Mesendoderm (in vitro differentiated cells): ENCODE measurements at regions not wholly inside any gene's neighbourhood (a gene's known extent, or its start where the extent isn't known, plus 50 kb on each side); places are given as distances from the start of the nearest gene placed in this dataset.

ENCODE experiments used
- DNase-seq: peaks from one replicate; pipeline ENCODE4 v3.0.0; 2013
- H2AK5ac ChIP-seq: 2 replicates; pipeline ENCODE4 v1.6.1; 2013; ENCODE audit warnings: low read length, inconsistent platforms
- H2BK120ac ChIP-seq: 2 replicates; pipeline ENCODE4 v1.6.1; 2013; ENCODE audit warnings: low read depth, mild to moderate bottlenecking, low read length, moderate library complexity, mixed read lengths
- H2BK15ac ChIP-seq: replicated peaks from 2 replicates; pipeline ENCODE4 v1.6.1; 2013; ENCODE audit warnings: low read depth, mild to moderate bottlenecking, moderate library complexity
- H2BK5ac ChIP-seq: 2 replicates; pipeline ENCODE4 v1.6.1; 2013; ENCODE audit warnings: low read length, inconsistent platforms
- H3K18ac ChIP-seq: 2 replicates; pipeline ENCODE4 v1.6.1; 2013; ENCODE audit warnings: mild to moderate bottlenecking, low read length, mixed read lengths
- H3K23ac ChIP-seq: one replicate; pipeline ENCODE4 v1.6.1; 2013; ENCODE audit warnings: low read length
- H3K27ac ChIP-seq: 2 replicates; pipeline ENCODE4 v1.5.1; 2013; ENCODE audit warnings: low read depth, mild to moderate bottlenecking, inconsistent platforms, low read length, moderate library complexity
- H3K27me3 ChIP-seq: 2 replicates; pipeline ENCODE4 v1.6.1; 2013; ENCODE audit warnings: low read length, control low read depth, mild to moderate bottlenecking, inconsistent platforms; ENCODE audit not compliant: insufficient read depth, poor library complexity
- H3K36me3 ChIP-seq: 2 replicates; pipeline ENCODE4 v1.6.1; 2013; ENCODE audit warnings: low read length, inconsistent platforms; ENCODE audit not compliant: control insufficient read depth, insufficient read depth
- H3K4ac ChIP-seq: one replicate; pipeline ENCODE4 v1.6.1; 2013; ENCODE audit warnings: low read depth, mild to moderate bottlenecking, low read length, moderate library complexity
- H3K4me1 ChIP-seq: 2 replicates; pipeline ENCODE4 v1.6.1; 2013; ENCODE audit warnings: low read depth, low read length, inconsistent platforms; ENCODE audit not compliant: control insufficient read depth
- H3K4me2 ChIP-seq: 2 replicates; pipeline ENCODE4 v1.6.1; 2013; ENCODE audit warnings: low read length
- H3K4me3 ChIP-seq: 2 replicates; pipeline ENCODE4 v1.5.1; 2013; ENCODE audit warnings: mild to moderate bottlenecking, low read length
- H3K56ac ChIP-seq: one replicate; pipeline ENCODE4 v1.6.1; 2013; ENCODE audit warnings: low read length
- H3K79me1 ChIP-seq: 2 replicates; pipeline ENCODE4 v1.6.1; 2013; ENCODE audit warnings: low read length, inconsistent platforms
- H3K79me2 ChIP-seq: 2 replicates; pipeline ENCODE4 v1.6.1; 2013; ENCODE audit warnings: mild to moderate bottlenecking, low read length; ENCODE audit not compliant: control insufficient read depth, insufficient read depth
- H3K9ac ChIP-seq: 2 replicates; pipeline ENCODE4 v1.6.1; 2013; ENCODE audit warnings: low read length, inconsistent platforms
- H4K5ac ChIP-seq: one replicate; pipeline ENCODE4 v1.6.1; 2013; ENCODE audit warnings: low read length
- H4K8ac ChIP-seq: one replicate; pipeline ENCODE4 v1.6.1; 2013; ENCODE audit warnings: low read depth, mild to moderate bottlenecking, control low read depth, low read length, moderate library complexity
- WGBS: extraction: QIAGEN DNeasy Blood & Tissue Kit; methylation state at CpG from one replicate; pipeline ENCODE4 v1.1.7; 2013; ENCODE audit warnings: low lambda C conversion rate, missing lambda C conversion rate; ENCODE audit not compliant: insufficient coverage; ENCODE audit errors: extremely low coverage; 5-methylcytosine and 5-hydroxymethylcytosine counted together

GRCh38 chr13:90866006-90866405 is 481.5 kb upstream of the MIR17HG start:
- no peaks in the 10 kb centered on the region for H3K79me2 ChIP-seq
- no peak overlapping the region for H3K27ac ChIP-seq
- no peak overlapping the region for H3K4ac ChIP-seq
- no peak overlapping the region for H3K4me2 ChIP-seq
- no peaks in the 10 kb centered on the region for H3K27me3 ChIP-seq
- H3K9ac ChIP-seq: no peak overlapping the region
- H3K56ac ChIP-seq: no peak overlapping the region
- DNase-seq: no peak
- H3K4me1 ChIP-seq: no peaks in the 10 kb centered on the region
- H4K5ac ChIP-seq: no peak overlapping the region
- H2BK120ac ChIP-seq: no peak overlapping the region
- no peak overlapping the region for H3K23ac ChIP-seq
- H2BK5ac ChIP-seq: no peak overlapping the region
- no peak overlapping the region for H4K8ac ChIP-seq
- no peaks in the 10 kb centered on the region for H3K36me3 ChIP-seq
- no peak overlapping the region for H2AK5ac ChIP-seq
- H2BK15ac ChIP-seq: peak overlapping the region; percentile 64
- no peak overlapping the region for H3K4me3 ChIP-seq
- no peak overlapping the region for H3K18ac ChIP-seq
- H3K79me1 ChIP-seq: no peaks in the 10 kb centered on the region
- WGBS: no CpG with 5 or more reads among the region's 2 CpGs

GRCh38 chr13:90867336-90867683 is 480.2 kb upstream of the MIR17HG start:
- Histone ChIP-seq H3K9ac (no peak overlapping the region), H3K56ac (no peak overlapping the region), H3K79me2 (no peaks in the 10 kb centered on the region), H2BK120ac (no peak overlapping the region), H2BK5ac (no peak overlapping the region), H3K27ac (no peak overlapping the region), H3K4me1 (no peaks in the 10 kb centered on the region), H3K4me3 (no peak overlapping the region), H3K27me3 (no peaks in the 10 kb centered on the region), H3K4ac (no peak overlapping the region), H3K36me3 (no peaks in the 10 kb centered on the region), H2AK5ac (no peak overlapping the region), H3K4me2 (no peak overlapping the region), H4K8ac (no peak overlapping the region), H3K79me1 (no peaks in the 10 kb centered on the region), H4K5ac (no peak overlapping the region), H3K23ac (no peak overlapping the region), H2BK15ac (no peak overlapping the region), H3K18ac (no peak overlapping the region)
- WGBS: no CpG with 5 or more reads among the region's 4 CpGs
- DNase-seq: peak; percentile 87

DNA sequence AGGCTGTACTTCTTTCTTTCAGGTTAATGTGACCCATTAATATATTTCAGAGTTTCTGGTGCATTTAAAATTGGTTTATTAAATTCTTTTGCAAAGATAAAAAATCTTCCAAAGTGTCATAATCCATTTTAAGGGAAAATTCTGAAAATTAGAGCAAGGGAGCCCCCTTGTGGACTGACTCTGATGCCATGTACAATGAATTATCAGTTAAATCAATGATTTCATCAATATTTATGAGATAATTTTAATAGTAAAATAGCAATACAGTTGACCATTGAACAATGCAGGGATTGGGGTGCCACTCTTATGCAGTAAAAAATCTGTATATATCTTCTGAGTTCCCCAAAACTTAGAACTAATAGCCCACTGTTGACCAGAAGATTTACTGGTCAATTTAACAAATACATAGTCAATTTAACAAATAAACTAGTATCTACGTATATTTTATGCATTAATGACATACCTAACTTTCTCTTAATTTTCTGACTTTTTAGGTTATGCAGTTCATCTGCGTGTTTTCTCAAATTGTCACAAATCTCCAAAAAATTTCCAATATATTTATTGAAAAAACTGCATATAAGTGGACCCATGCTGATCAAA is 479.1 kb upstream of the MIR17HG start:
- H4K8ac ChIP-seq: no peak overlapping the region
- H3K18ac ChIP-seq: no peak overlapping the region
- H4K5ac ChIP-seq: no peak overlapping the region
- H3K4ac ChIP-seq: no peak overlapping the region
- peaks cover 2% of the 10 kb centered on the region for H3K4me1 ChIP-seq
- H3K56ac ChIP-seq: no peak overlapping the region
- H3K4me2 ChIP-seq: no peak overlapping the region
- WGBS: no CpG with 5 or more reads among the region's 2 CpGs
- H3K4me3 ChIP-seq: no peak overlapping the region
- H2BK15ac ChIP-seq: no peak overlapping the region
- no peaks in the 10 kb centered on the region for H3K27me3 ChIP-seq
- H3K23ac ChIP-seq: no peak overlapping the region
- peak; percentile 6 for DNase-seq
- H3K79me1 ChIP-seq: no peaks in the 10 kb centered on the region
- no peak overlapping the region for H3K9ac ChIP-seq
- H2BK120ac ChIP-seq: no peak overlapping the region
- H2AK5ac ChIP-seq: no peak overlapping the region
- no peaks in the 10 kb centered on the region for H3K79me2 ChIP-seq
- no peaks in the 10 kb centered on the region for H3K36me3 ChIP-seq
- no peak overlapping the region for H2BK5ac ChIP-seq
- H3K27ac ChIP-seq: no peak overlapping the region

DNA sequence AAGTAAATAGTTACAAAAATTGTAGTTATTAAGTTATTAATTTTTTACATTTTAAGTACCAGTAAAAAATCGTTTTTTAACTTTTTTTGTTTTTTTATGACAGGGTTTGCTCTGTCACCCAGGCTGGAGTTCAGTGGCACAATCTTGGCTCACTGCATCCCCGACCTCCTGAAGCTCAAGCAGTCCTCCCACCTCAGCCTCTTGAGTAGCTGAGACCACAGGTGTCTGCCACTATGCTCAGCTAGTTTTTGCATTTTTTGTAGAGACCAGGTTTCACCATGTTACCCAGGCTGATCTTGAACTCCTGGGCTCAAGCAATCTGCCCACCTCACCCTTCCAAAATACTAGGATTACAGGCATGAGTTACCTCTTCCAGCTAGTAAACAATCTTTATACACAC is 477.9 kb upstream of the MIR17HG start:
- no peak for DNase-seq

GRCh38 chr13:90872491-90873025 is 474.9 kb upstream of the MIR17HG start:
- Histone ChIP-seq H2AK5ac (no peak overlapping the region), H2BK15ac (no peak overlapping the region), H3K79me1 (no peaks in the 10 kb centered on the region), H3K4me2 (no peak overlapping the region), H3K4me1 (peaks cover 2% of the 10 kb centered on the region), H3K23ac (no peak overlapping the region), H3K27me3 (no peaks in the 10 kb centered on the region), H4K5ac (no peak overlapping the region), H3K9ac (no peak overlapping the region), H3K79me2 (no peaks in the 10 kb centered on the region), H3K27ac (no peak overlapping the region), H3K4me3 (no peak overlapping the region), H4K8ac (no peak overlapping the region), H3K4ac (no peak overlapping the region), H3K36me3 (no peaks in the 10 kb centered on the region), H3K56ac (no peak overlapping the region), H3K18ac (no peak overlapping the region), H2BK120ac (no peak overlapping the region), H2BK5ac (no peak overlapping the region)
- 100% methylated on average over 1 of the region's 4 CpGs for WGBS
- DNase-seq: peak; percentile 56

More for the DNA sequence above, 477.9 kb upstream of the MIR17HG start:
- H3K4me3 ChIP-seq: no peak overlapping the region
- no peak overlapping the region for H3K18ac ChIP-seq
- no peak overlapping the region for H2BK120ac ChIP-seq
- H3K23ac ChIP-seq: no peak overlapping the region
- H3K4me2 ChIP-seq: no peak overlapping the region
- no peak overlapping the region for H3K4ac ChIP-seq
- no peak overlapping the region for H2BK15ac ChIP-seq
- H3K9ac ChIP-seq: no peak overlapping the region
- no peaks in the 10 kb centered on the region for H3K36me3 ChIP-seq
- H3K4me1 ChIP-seq: peaks cover 2% of the 10 kb centered on the region
- H4K5ac ChIP-seq: no peak overlapping the region
- no CpG with 5 or more reads among the region's 2 CpGs for WGBS
- no peaks in the 10 kb centered on the region for H3K79me1 ChIP-seq
- no peak overlapping the region for H3K56ac ChIP-seq
- H2AK5ac ChIP-seq: no peak overlapping the region
- H3K27me3 ChIP-seq: no peaks in the 10 kb centered on the region
- H4K8ac ChIP-seq: no peak overlapping the region
- H3K79me2 ChIP-seq: no peaks in the 10 kb centered on the region
- H3K27ac ChIP-seq: no peak overlapping the region
- no peak overlapping the region for H2BK5ac ChIP-seq

- Histone ChIP-seq H3K4ac (no peak overlapping the region), H3K4me3 (no peak overlapping the region), H2BK120ac (no peak overlapping the region), H3K23ac (no peak overlapping the region), H3K36me3 (no peaks in the 10 kb centered on the region), H4K8ac (no peak overlapping the region), H2BK5ac (no peak overlapping the region), H2AK5ac (no peak overlapping the region), H4K5ac (no peak overlapping the region), H3K4me1 (no peaks in the 10 kb centered on the region), H2BK15ac (no peak overlapping the region), H3K27ac (no peak overlapping the region), H3K79me1 (no peaks in the 10 kb centered on the region), H3K56ac (no peak overlapping the region), H3K4me2 (no peak overlapping the region), H3K79me2 (no peaks in the 10 kb centered on the region), H3K9ac (no peak overlapping the region), H3K27me3 (no peaks in the 10 kb centered on the region), H3K18ac (no peak overlapping the region)
- no CpG with 5 or more reads among the region's 5 CpGs for WGBS
- no peak for DNase-seq
These were observed 466.7 kb upstream of the MIR17HG start for GRCh38 chr13:90880790-90881189.
